A549 (cell line): ENCODE measurements at regions not wholly inside any gene's neighbourhood (a gene's known extent, or its start where the extent isn't known, plus 50 kb on each side); places are given as distances from the start of the nearest gene placed in this dataset.

Source experiments
- ATAC-seq, 2 experiments: fragments of 200-7000 bp in 1 of 2; fragments of >200 bp in 1 of 2; cut with Nextera tagmentation in 1 of 2; cut with Tn5 transposase in 1 of 2; 3 replicates each; pipeline versions ENCODE4 v1.8.0 to v1.9.1; 2018 to 2020; ENCODE audit warnings: mild to moderate bottlenecking in 1 of 2, moderate library complexity in 1 of 2
- CTCF ChIA-PET: fragments of 300-600 bp; sonication (Branson Sonifier 250); formaldehyde crosslinking; extraction: SDS; loops from one replicate; lab custom pipeline; 2021; ENCODE audit warnings: antibody characterized with exemption, inconsistent platforms; lab: Yijun Ruan, JAX
- POLR2A ChIA-PET: fragments of 350-600 bp; formaldehyde crosslinking; extraction: SDS; loops from one replicate; lab custom pipeline; 2021; ENCODE audit warnings: antibody characterized with exemption, inconsistent platforms; lab: Yijun Ruan, JAX
- DNase-seq, 2 experiments: peaks; one replicate each; pipeline versions ENCODE4 v3.0.0 to v3.0.0-alpha.2; 2011 to 2016; ENCODE audit warnings: low read depth in 1 of 2, low spot score in 1 of 2
- FAIRE-seq: peaks from 2 replicates; lab custom pipeline; 2011; peaks lifted over from hg19 to GRCh38; lab: Jason Lieb, UNC
- H3K27ac ChIP-seq, 2 experiments: fragments of >200 bp; sonication (Bioruptor Twin); formaldehyde crosslinking; 3 replicates each; pipeline ENCODE4 v1.5.1; 2016 to 2017
- H3K4me1 ChIP-seq: fragments of >200 bp; sonication (Bioruptor Twin); formaldehyde crosslinking; 3 replicates; pipeline ENCODE4 v1.6.1; 2016
- H3K4me2 ChIP-seq: fragments of >200 bp; sonication (Bioruptor Twin); formaldehyde crosslinking; 3 replicates; pipeline ENCODE4 v1.6.1; 2016
- H3K4me3 ChIP-seq: fragments of >200 bp; sonication (Bioruptor Twin); formaldehyde crosslinking; 3 replicates; pipeline ENCODE4 v1.5.1; 2016
- H3K9me3 ChIP-seq: fragments of >200 bp; sonication (Bioruptor Twin); formaldehyde crosslinking; 3 replicates; pipeline ENCODE4 v1.6.1; 2016
- CBX2 ChIP-seq: fragments of 200-600 bp; sonication (generic); IDR thresholded peaks from 2 replicates; pipeline ENCODE4 v1.6.1; 2016; ENCODE audit warnings: low read depth, mild to moderate bottlenecking, borderline replicate concordance
- CHD2 ChIP-seq: fragments of 150-350 bp; IDR thresholded peaks from 2 replicates; pipeline ENCODE4 v1.6.1; 2014; ENCODE audit warnings: low read length; ENCODE audit not compliant: partially characterized antibody
- E2F6 ChIP-seq: IDR thresholded peaks from 2 replicates; pipeline ENCODE4 v1.6.1; 2012; ENCODE audit warnings: low read depth, borderline replicate concordance
- EHF ChIP-seq: fragments of 250-450 bp; sonication (Bioruptor Pico); IDR thresholded peaks from 2 replicates; pipeline ENCODE4 v1.5.0; 2020; ENCODE audit warnings: mild to moderate bottlenecking
- FOSL2 ChIP-seq, 2 experiments: fragments of 450-650 bp in 1 of 2; fragments of >200 bp in 1 of 2; sonication (Bioruptor Twin) in 1 of 2; formaldehyde crosslinking; IDR thresholded peaks; 2 replicates each; pipeline versions ENCODE4 v1.5.0 to v1.6.1; 2016 to 2020; ENCODE audit warnings: mild to moderate bottlenecking in 1 of 2, moderate library complexity in 1 of 2
- HOXA7 ChIP-seq: fragments of 250-450 bp; sonication (Bioruptor Pico); IDR thresholded peaks from 2 replicates; pipeline ENCODE4 v1.5.0; 2020; ENCODE audit warnings: mild to moderate bottlenecking, moderate library complexity
- JUN ChIP-seq, 2 experiments: fragments of >200 bp; sonication (Bioruptor Twin); formaldehyde crosslinking; IDR thresholded peaks; 2 replicates in 1 of 2; 3 replicates in 1 of 2; pipeline ENCODE4 v1.6.1; 2016 to 2017
- JUNB ChIP-seq: fragments of >200 bp; sonication (Bioruptor Twin); formaldehyde crosslinking; IDR thresholded peaks from 2 replicates; pipeline ENCODE4 v1.6.1; 2016
- MAZ ChIP-seq: fragments of 150-350 bp; IDR thresholded peaks from 2 replicates; pipeline ENCODE4 v1.6.1; 2014; ENCODE audit warnings: antibody characterized with exemption, low read depth, low read length, borderline replicate concordance
- NPAS2 ChIP-seq: fragments of 250-450 bp; sonication (Bioruptor Pico); IDR thresholded peaks from 2 replicates; pipeline ENCODE4 v1.8.0; 2022; ENCODE audit warnings: mild to moderate bottlenecking, moderate library complexity, borderline replicate concordance
- POLR2AphosphoS2 ChIP-seq: conservative IDR thresholded peaks from 2 replicates; pipeline ENCODE4 v1.6.1; 2012; ENCODE audit warnings: low read length, improper control_type of control experiment, inconsistent platforms
- RAD21 ChIP-seq, 2 experiments: fragments of >200 bp in 1 of 2; sonication (Bioruptor Twin) in 1 of 2; formaldehyde crosslinking in 1 of 2; IDR thresholded peaks in 1 of 2; conservative IDR thresholded peaks in 1 of 2; 2 replicates in 1 of 2; 3 replicates in 1 of 2; pipeline ENCODE4 v1.6.1; 2012 to 2018; ENCODE audit warnings: inconsistent platforms in 1 of 2
- RCOR1 ChIP-seq: fragments of 150-350 bp; IDR thresholded peaks from 2 replicates; pipeline ENCODE4 v1.6.1; 2014; ENCODE audit warnings: antibody characterized with exemption, low read length, low read depth
- REST ChIP-seq: fragments of 200-600 bp; sonication (generic); IDR thresholded peaks from 2 replicates; pipeline ENCODE4 v1.6.1; 2016; ENCODE audit warnings: antibody characterized with exemption, mild to moderate bottlenecking, moderate library complexity
- SMC3 ChIP-seq: fragments of >200 bp; sonication (Bioruptor Twin); formaldehyde crosslinking; IDR thresholded peaks from 3 replicates; pipeline ENCODE4 v1.6.1; 2018; ENCODE audit warnings: inconsistent platforms
- SREBF2 ChIP-seq: fragments of 450-650 bp; IDR thresholded peaks from 2 replicates; pipeline ENCODE4 v1.6.1; 2014; ENCODE audit warnings: mild to moderate bottlenecking, moderate library complexity
- TP53 ChIP-seq: fragments of 250-450 bp; sonication (Bioruptor Pico); IDR thresholded peaks from 2 replicates; pipeline ENCODE4 v1.5.0; 2021; ENCODE audit warnings: mild to moderate bottlenecking, moderate library complexity
- ZC3H11A ChIP-seq: fragments of 450-650 bp; IDR thresholded peaks from 2 replicates; pipeline ENCODE4 v1.6.1; 2014; ENCODE audit warnings: antibody characterized with exemption, mild to moderate bottlenecking
- ZFP36 ChIP-seq: fragments of 450-650 bp; IDR thresholded peaks from 2 replicates; pipeline ENCODE4 v1.6.1; 2014; ENCODE audit warnings: borderline replicate concordance; ENCODE audit not compliant: partially characterized antibody
- ZSCAN20 ChIP-seq: fragments of 250-450 bp; sonication (Bioruptor Pico); IDR thresholded peaks from 2 replicates; pipeline ENCODE4 v1.8.0; 2022; ENCODE audit warnings: mild to moderate bottlenecking, moderate library complexity
- WGBS: methylation state at CpG from one replicate; pipeline ENCODE4 v1.1.6; 2017; ENCODE audit errors: missing lambda C conversion rate; 5-methylcytosine and 5-hydroxymethylcytosine counted together

- TF ChIP-seq REST (no peak), POLR2AphosphoS2 (no peak), SMC3 (no peak), NPAS2 (no peak)
Observed at GRCh38 chr18:78458356-78458755, 521.3 kb upstream of the SALL3 start (continued).

- POLR2A ChIA-PET: no interaction called here
- WGBS: 11% methylated on average over 3 of the region's 3 CpGs
- H3K4me2 ChIP-seq: no peak overlapping the region
- TF ChIP-seq ZC3H11A (no peak), JUNB (no peak), CHD2 (no peak), JUN (IDR thresholded peaks at IDR 0.05) (no peak), E2F6 (no peak), RAD21 (conservative IDR thresholded peaks at IDR 0.05 in 1 of 2, IDR thresholded peaks at IDR 0.05 in 1 of 2) (no peak), ZFP36 (no peak), SREBF2 (no peak), MAZ (no peak), HOXA7 (no peak), SMC3 (no peak), NPAS2 (no peak), RCOR1 (no peak), TP53 (CRISPR knock-in tag) (no peak)
- TF ChIP-seq, all 56 proteins: peak for 0
- DNase-seq: no peak
- no peak for ATAC-seq
- Histone ChIP-seq H3K27ac (no peak overlapping the region), H3K9me3 (no peaks in the 10 kb centered on the region), H3K4me3 (no peak overlapping the region), H3K4me1 (no peaks in the 10 kb centered on the region)
- CTCF ChIA-PET: no interaction called here
- no peak for FAIRE-seq
Observed at GRCh38 chr18:78459668-78460067, 520.0 kb upstream of the SALL3 start.

DNA sequence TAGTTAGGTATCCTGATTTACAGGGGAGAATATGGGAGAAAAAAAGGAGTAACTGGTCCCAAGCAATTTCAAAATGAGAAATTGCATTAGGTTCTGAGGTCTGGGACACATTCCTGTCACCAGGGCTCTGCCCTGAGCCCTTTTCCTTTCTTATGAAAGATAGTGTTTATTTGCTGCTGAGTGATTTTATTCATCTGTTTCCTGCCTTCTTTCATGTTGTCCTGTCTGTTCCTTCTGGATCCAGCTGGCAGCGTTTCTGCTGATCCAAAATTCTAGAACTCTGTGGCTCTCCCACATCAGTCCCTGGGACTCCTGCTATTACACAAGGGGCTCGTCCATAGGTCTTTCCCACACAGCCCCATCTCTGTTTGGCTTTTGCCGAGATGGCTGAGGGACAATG is 519.1 kb upstream of the SALL3 start:
- FAIRE-seq (no peak), DNase-seq (no peak), ATAC-seq (no peak)
- TF ChIP-seq CBX2 (no peak), RCOR1 (no peak), RAD21 (conservative IDR thresholded peaks at IDR 0.05 in 1 of 2, IDR thresholded peaks at IDR 0.05 in 1 of 2) (no peak), EHF (CRISPR knock-in tag) (no peak), ZSCAN20 (CRISPR knock-in tag) (no peak), FOSL2 (IDR thresholded peaks at IDR 0.05) (no peak), FOSL2 (CRISPR knock-in tag; IDR thresholded peaks at IDR 0.05) (no peak)
- Histone ChIP-seq H3K9me3 (no peaks in the 10 kb centered on the region), H3K4me3 (no peak overlapping the region), H3K27ac (no peak overlapping the region), H3K4me1 (no peaks in the 10 kb centered on the region), H3K4me2 (no peak overlapping the region)
- WGBS: 4% methylated on average over 3 of the region's 3 CpGs
- ChIA-PET CTCF (no interaction called here), POLR2A (no interaction called here)
